Type B pancreatic cell (in vitro differentiated cells): ENCODE measurements at regions not wholly inside any gene's neighbourhood (a gene's known extent, or its start where the extent isn't known, plus 50 kb on each side); places are given as distances from the start of the nearest gene placed in this dataset.

ENCODE experiments used
- DNase-seq: peaks from one replicate; pipeline ENCODE4 v3.0.0; 2021; ENCODE audit warnings: mixed read lengths; ENCODE audit not compliant: unreplicated experiment; ENCODE audit errors: extremely low spot score
- H3K27ac Mint-ChIP-seq: 2 replicates; pipeline ENCODE4 v1.8.0; 2021; ENCODE audit warnings: mild to moderate bottlenecking, mixed read lengths
- H3K27me3 Mint-ChIP-seq: 2 replicates; pipeline ENCODE4 v1.8.0; 2021; ENCODE audit warnings: mixed read lengths
- H3K36me3 Mint-ChIP-seq: 2 replicates; pipeline ENCODE4 v1.8.0; 2021; ENCODE audit warnings: mixed read lengths
- H3K4me1 Mint-ChIP-seq: one replicate; pipeline ENCODE4 v1.8.0; 2021; ENCODE audit warnings: mixed read lengths; ENCODE audit not compliant: unreplicated experiment
- H3K4me3 Mint-ChIP-seq: 2 replicates; pipeline ENCODE4 v1.8.0; 2021; ENCODE audit warnings: mild to moderate bottlenecking, mixed read lengths
- H3K9me3 Mint-ChIP-seq: 2 replicates; pipeline ENCODE4 v1.8.0; 2021; ENCODE audit warnings: mixed read lengths
- CTCF ChIP-seq: fragments of 200-600 bp; sonication (generic); conservative IDR thresholded peaks from 2 replicates; pipeline ENCODE4 v1.5.0; 2021; ENCODE audit warnings: antibody characterized with exemption, mild to moderate bottlenecking

- Mint-ChIP-seq H3K27me3 (no peaks in the 10 kb centered on the region), H3K9me3 (no peaks in the 10 kb centered on the region), H3K27ac (no peak overlapping the region), H3K4me1 (peaks cover 7% of the 10 kb centered on the region), H3K4me3 (no peak overlapping the region), H3K36me3 (no peaks in the 10 kb centered on the region)
- TF ChIP-seq CTCF, result no peak
- no peak for DNase-seq
Measured at GRCh38 chr4:107319386-107319785, 283.3 kb upstream of the DKK2 start.

GRCh38 chr4:107318078-107318477 lies 282.0 kb upstream of the DKK2 start:
- no peak for TF ChIP-seq CTCF
- peaks cover 7% of the 10 kb centered on the region for H3K4me1 Mint-ChIP-seq
- DNase-seq, result no peak
- H3K4me3 Mint-ChIP-seq, result no peak overlapping the region
- H3K27me3 Mint-ChIP-seq, result no peaks in the 10 kb centered on the region
- H3K36me3 Mint-ChIP-seq, result no peaks in the 10 kb centered on the region
- no peaks in the 10 kb centered on the region for H3K9me3 Mint-ChIP-seq
- no peak overlapping the region for H3K27ac Mint-ChIP-seq

- DNase-seq, result no peak
- no peak overlapping the region for H3K4me3 Mint-ChIP-seq
- H3K9me3 Mint-ChIP-seq, result no peaks in the 10 kb centered on the region
- peaks cover 7% of the 10 kb centered on the region for H3K4me1 Mint-ChIP-seq
- H3K27ac Mint-ChIP-seq, result no peak overlapping the region
- TF ChIP-seq CTCF, result no peak
- H3K36me3 Mint-ChIP-seq, result no peaks in the 10 kb centered on the region
- no peaks in the 10 kb centered on the region for H3K27me3 Mint-ChIP-seq
Measured at GRCh38 chr4:107317611-107318010, 281.5 kb upstream of the DKK2 start.

- peaks cover 7% of the 10 kb centered on the region for H3K4me1 Mint-ChIP-seq
- no peaks in the 10 kb centered on the region for H3K27me3 Mint-ChIP-seq
- H3K4me3 Mint-ChIP-seq, result no peak overlapping the region
- DNase-seq, result no peak
- H3K36me3 Mint-ChIP-seq, result no peaks in the 10 kb centered on the region
- H3K9me3 Mint-ChIP-seq, result peaks cover 3% of the 10 kb centered on the region
- H3K27ac Mint-ChIP-seq, result no peak overlapping the region
- TF ChIP-seq CTCF, result no peak
Measured at GRCh38 chr4:107315584-107315983, 279.5 kb upstream of the DKK2 start.

- Mint-ChIP-seq H3K4me3 (no peak overlapping the region), H3K27me3 (no peaks in the 10 kb centered on the region), H3K4me1 (peaks cover 7% of the 10 kb centered on the region), H3K36me3 (no peaks in the 10 kb centered on the region), H3K9me3 (peaks cover 3% of the 10 kb centered on the region), H3K27ac (no peak overlapping the region)
- TF ChIP-seq CTCF, result no peak
- no peak for DNase-seq
Measured at GRCh38 chr4:107314156-107314555, 278.0 kb upstream of the DKK2 start.

- TF ChIP-seq CTCF, result no peak
- Mint-ChIP-seq H3K4me3 (no peak overlapping the region), H3K9me3 (peaks cover 3% of the 10 kb centered on the region), H3K4me1 (peaks cover 7% of the 10 kb centered on the region), H3K27ac (no peak overlapping the region), H3K27me3 (no peaks in the 10 kb centered on the region), H3K36me3 (no peaks in the 10 kb centered on the region)
- DNase-seq, result no peak
Measured at GRCh38 chr4:107312366-107312765, 276.3 kb upstream of the DKK2 start.
